ENCODE measurements at regions not wholly inside any gene's neighbourhood (a gene's known extent, or its start where the extent isn't known, plus 50 kb on each side); places are given as distances from the start of the nearest gene placed in this dataset.

DNA sequence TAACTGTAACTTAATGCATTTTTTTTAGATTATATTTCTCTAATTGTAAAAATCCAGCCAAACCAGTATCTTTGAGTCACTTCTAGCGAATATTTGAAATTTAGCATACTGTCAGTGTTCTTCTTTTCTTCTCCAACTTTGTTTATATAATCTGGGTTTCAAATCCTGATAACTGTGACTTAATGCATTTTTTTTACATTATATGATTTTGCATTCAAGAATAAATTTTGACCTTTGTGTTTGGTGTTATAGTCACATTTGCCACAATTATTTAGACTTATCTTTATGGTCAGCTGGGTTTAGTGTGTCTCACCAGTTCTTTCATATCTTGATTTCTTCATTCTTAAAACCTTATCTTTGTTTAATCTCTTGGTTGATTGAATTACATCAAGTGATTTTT, 345.7 kb downstream of the SLC4A3 start:
- DNase-seq (no peak), FAIRE-seq (no peak)
- H3K27ac ChIP-seq (ENCODE audit: low read depth in 2 of 2, low read length in 2 of 2), result no peak overlapping the region
- no peaks in the 10 kb centered on the region for H3K4me1 ChIP-seq (ENCODE audit: control insufficient read depth in 2 of 3, insufficient read depth in 2 of 3, low read depth in 1 of 3, low read length in 3 of 3)
- H3K36me3 ChIP-seq (ENCODE audit: control insufficient read depth in 2 of 3, insufficient read depth in 3 of 3, low read length in 3 of 3), result no peaks in the 10 kb centered on the region
- no peaks in the 10 kb centered on the region for H3K27me3 ChIP-seq (ENCODE audit: control insufficient read depth, insufficient read depth, low read length)
- intact Hi-C loops (cut with DNase I), result no loop called here
- peaks cover 0 to 3% (median 0%) of the 10 kb centered on the region in 3 donors for H3K9me3 ChIP-seq (ENCODE audit: control insufficient read depth in 2 of 3, insufficient read depth in 1 of 3, low read length in 3 of 3)
- TF ChIP-seq, protein P1, sequence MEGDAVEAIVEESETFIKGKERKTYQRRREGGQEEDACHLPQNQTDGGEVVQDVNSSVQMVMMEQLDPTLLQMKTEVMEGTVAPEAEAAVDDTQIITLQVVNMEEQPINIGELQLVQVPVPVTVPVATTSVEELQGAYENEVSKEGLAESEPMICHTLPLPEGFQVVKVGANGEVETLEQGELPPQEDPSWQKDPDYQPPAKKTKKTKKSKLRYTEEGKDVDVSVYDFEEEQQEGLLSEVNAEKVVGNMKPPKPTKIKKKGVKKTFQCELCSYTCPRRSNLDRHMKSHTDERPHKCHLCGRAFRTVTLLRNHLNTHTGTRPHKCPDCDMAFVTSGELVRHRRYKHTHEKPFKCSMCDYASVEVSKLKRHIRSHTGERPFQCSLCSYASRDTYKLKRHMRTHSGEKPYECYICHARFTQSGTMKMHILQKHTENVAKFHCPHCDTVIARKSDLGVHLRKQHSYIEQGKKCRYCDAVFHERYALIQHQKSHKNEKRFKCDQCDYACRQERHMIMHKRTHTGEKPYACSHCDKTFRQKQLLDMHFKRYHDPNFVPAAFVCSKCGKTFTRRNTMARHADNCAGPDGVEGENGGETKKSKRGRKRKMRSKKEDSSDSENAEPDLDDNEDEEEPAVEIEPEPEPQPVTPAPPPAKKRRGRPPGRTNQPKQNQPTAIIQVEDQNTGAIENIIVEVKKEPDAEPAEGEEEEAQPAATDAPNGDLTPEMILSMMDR (IDR thresholded peaks at IDR 0.05; ENCODE audit: borderline replicate concordance, extremely low read depth, insufficient read depth), result no peak
- H3K9ac ChIP-seq (ENCODE audit: low read length in 3 of 3), result no peak overlapping the region
- no peak overlapping the region for H3K4me3 ChIP-seq (ENCODE audit: low read length in 3 of 3)

DNA sequence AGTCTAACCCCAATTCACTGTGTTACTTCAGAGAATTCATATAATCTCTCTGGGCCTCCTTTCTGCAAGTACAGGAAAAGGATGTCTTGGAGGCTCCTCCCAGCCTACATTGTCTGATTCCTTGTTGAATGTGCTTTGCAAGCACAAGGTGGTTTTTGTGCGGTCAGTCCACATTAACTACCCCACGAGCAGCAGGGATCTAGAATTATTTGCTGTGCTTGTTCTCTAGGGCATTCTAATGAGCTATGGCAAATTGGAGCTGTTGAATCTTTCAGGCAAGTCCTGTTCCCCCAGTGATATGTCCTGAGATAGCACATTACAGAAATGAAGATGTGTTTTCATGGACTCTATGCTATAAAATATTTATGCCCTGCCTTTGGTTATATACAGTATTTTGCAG, 349.4 kb downstream of the SLC4A3 start:
- Histone ChIP-seq H3K4me3 (ENCODE audit: low read length in 3 of 3) (no peak overlapping the region), H3K27me3 (ENCODE audit: control insufficient read depth, insufficient read depth, low read length) (no peaks in the 10 kb centered on the region), H3K9me3 (ENCODE audit: control insufficient read depth in 2 of 3, insufficient read depth in 1 of 3, low read length in 3 of 3) (peaks cover 0 to 3% (median 0%) of the 10 kb centered on the region in 3 donors), H3K36me3 (ENCODE audit: control insufficient read depth in 2 of 3, insufficient read depth in 3 of 3, low read length in 3 of 3) (no peaks in the 10 kb centered on the region), H3K9ac (ENCODE audit: low read length in 3 of 3) (no peak overlapping the region), H3K4me1 (ENCODE audit: control insufficient read depth in 2 of 3, insufficient read depth in 2 of 3, low read depth in 1 of 3, low read length in 3 of 3) (no peaks in the 10 kb centered on the region), H3K27ac (ENCODE audit: low read depth in 2 of 2, low read length in 2 of 2) (no peak overlapping the region)
- FAIRE-seq (no peak), DNase-seq (no peak)
- TF ChIP-seq, protein P1 (IDR thresholded peaks at IDR 0.05; ENCODE audit: borderline replicate concordance, extremely low read depth, insufficient read depth), result no peak
- intact Hi-C loops (cut with DNase I), result no loop called here

DNA sequence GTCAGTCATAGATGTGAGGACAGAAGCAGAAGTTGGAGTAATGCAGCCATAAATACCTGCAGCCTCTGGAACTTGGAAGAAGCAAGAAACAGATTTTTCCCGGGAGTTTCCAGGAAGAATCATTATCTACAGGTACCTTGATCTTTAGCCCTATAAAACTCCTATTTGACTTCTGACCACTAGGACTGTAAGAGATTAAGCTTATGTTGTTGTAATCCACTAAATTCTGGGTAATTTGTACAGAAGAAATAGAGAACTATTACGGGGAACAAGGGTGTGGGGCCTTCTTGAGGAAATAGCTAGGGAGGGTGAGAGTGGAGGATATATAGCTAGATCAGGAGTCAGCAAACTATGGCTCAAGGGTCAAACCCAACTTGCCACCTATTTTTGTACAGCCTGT, 353.2 kb downstream of the SLC4A3 start:
- Histone ChIP-seq H3K4me1 (ENCODE audit: control insufficient read depth in 2 of 3, insufficient read depth in 2 of 3, low read depth in 1 of 3, low read length in 3 of 3) (no peaks in the 10 kb centered on the region), H3K27ac (ENCODE audit: low read depth in 2 of 2, low read length in 2 of 2) (no peak overlapping the region), H3K9ac (ENCODE audit: low read length in 3 of 3) (no peak overlapping the region), H3K9me3 (ENCODE audit: control insufficient read depth in 2 of 3, insufficient read depth in 1 of 3, low read length in 3 of 3) (peaks cover 0 to 3% (median 0%) of the 10 kb centered on the region in 3 donors), H3K4me3 (ENCODE audit: low read length in 3 of 3) (no peak overlapping the region), H3K36me3 (ENCODE audit: control insufficient read depth in 2 of 3, insufficient read depth in 3 of 3, low read length in 3 of 3) (no peaks in the 10 kb centered on the region), H3K27me3 (ENCODE audit: control insufficient read depth, insufficient read depth, low read length) (no peaks in the 10 kb centered on the region)
- TF ChIP-seq, protein P1 (IDR thresholded peaks at IDR 0.05; ENCODE audit: borderline replicate concordance, extremely low read depth, insufficient read depth), result no peak
- DNase-seq (no peak), FAIRE-seq (no peak)
- intact Hi-C loops (cut with DNase I), result no loop called here

DNA sequence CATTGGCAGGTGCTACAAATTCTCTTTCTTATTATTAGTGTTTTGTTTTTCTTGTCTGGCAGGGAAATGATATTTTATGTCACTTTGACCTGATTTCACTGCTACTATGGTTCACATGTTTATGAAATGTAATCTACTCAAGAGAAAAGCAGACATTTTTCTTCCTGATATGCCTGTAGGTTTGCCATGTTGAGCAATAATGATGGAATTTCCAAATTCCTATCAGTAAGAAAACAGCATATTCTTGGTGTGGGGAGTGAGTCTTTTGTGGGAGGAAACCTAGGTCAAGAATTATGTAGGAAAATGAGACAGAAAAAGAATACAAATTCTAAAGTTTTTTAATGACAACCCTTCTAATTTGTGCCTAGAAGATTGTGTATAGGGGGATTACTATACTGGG, 356.4 kb downstream of the SLC4A3 start:
- FAIRE-seq, result no peak
- no peaks in the 10 kb centered on the region for H3K9me3 ChIP-seq (ENCODE audit: control insufficient read depth in 2 of 3, insufficient read depth in 1 of 3, low read length in 3 of 3)
- H3K27me3 ChIP-seq (ENCODE audit: control insufficient read depth, insufficient read depth, low read length), result no peaks in the 10 kb centered on the region
- H3K4me3 ChIP-seq (ENCODE audit: low read length in 3 of 3), result no peak overlapping the region
- DNase-seq, result no peak
- no peak overlapping the region for H3K27ac ChIP-seq (ENCODE audit: low read depth in 2 of 2, low read length in 2 of 2)
- TF ChIP-seq, protein P1 (IDR thresholded peaks at IDR 0.05; ENCODE audit: borderline replicate concordance, extremely low read depth, insufficient read depth), result no peak
- H3K36me3 ChIP-seq (ENCODE audit: control insufficient read depth in 2 of 3, insufficient read depth in 3 of 3, low read length in 3 of 3), result no peaks in the 10 kb centered on the region
- intact Hi-C loops (cut with DNase I), result no loop called here
- H3K4me1 ChIP-seq (ENCODE audit: control insufficient read depth in 2 of 3, insufficient read depth in 2 of 3, low read depth in 1 of 3, low read length in 3 of 3), result no peaks in the 10 kb centered on the region
- no peak overlapping the region for H3K9ac ChIP-seq (ENCODE audit: low read length in 3 of 3)

Measured in kidney (tissue), 13 donors.